ENCODE measurements at regions not wholly inside any gene's neighbourhood (a gene's known extent, or its start where the extent isn't known, plus 50 kb on each side); places are given as distances from the start of the nearest gene placed in this dataset.

DNA sequence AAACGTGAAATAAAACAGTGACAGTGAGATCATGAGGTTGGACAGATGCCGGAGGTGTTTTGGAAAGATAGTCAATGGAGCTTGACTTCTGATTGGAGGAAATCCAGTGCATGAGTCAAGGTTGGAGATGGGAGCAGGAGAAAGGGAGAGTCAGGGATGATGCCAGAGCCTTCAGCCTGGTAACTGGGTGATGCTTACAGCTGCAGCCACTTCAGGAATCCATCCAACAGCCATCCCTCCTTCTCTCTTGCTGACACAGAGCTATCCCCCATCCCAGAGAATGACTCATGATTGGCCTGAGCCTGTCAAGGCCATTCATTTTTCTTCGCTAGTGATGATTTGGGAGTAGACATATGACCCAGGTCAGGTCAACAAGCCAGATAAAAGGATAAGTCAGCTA is 112.8 kb downstream of the SAMD5 start:
- DNase-seq (ENCODE audit: low read depth) = peak; percentile 77

DNA sequence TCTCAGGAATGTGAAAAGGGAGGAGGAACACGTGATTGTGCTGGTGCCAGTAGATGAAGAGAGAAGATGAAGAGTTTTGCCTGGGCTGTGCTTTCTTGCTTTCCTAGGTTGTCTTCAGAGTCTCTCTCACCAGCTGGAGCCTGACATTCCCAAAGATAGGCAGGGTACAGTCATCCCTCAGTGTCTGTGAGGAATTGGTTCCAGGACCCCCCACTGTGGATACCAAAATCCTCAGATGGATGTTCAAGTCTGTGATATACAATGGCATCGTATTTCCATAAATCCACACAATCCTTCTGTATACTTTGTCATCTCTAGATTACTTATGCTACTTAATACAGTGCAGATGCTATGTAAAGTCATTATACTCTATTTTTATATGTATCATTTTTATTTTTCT is 113.5 kb downstream of the SAMD5 start:
- no peak for DNase-seq (ENCODE audit: low read depth)

DNA sequence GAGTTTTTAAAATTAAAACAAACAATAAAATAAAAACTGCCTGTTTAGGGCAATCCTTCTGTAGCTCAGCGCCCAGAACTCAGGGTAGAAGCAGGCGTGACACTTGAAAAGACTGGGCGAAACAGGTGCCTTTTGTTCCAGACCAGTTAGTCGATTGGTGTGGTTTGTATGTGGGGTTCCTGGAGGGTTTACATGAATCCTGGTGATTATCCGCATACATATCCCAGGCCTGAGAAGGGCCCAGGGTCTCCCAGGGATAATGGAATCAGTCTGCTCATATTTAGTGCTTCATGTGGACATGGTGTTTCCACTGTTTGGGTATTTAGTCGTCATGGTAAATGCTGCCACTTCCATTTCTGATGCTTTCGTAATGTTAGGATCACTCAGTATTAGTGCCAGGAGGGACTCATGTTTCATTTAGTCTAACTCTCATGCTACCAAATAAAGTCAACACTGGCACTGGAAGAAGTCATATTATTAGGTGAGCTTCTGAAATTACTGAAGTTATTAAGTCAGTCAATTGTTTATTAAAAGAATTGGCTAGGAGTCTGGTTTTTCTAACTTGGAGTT is 116.5 kb downstream of the SAMD5 start:
- DNase-seq (ENCODE audit: low read depth) = no peak

DNA sequence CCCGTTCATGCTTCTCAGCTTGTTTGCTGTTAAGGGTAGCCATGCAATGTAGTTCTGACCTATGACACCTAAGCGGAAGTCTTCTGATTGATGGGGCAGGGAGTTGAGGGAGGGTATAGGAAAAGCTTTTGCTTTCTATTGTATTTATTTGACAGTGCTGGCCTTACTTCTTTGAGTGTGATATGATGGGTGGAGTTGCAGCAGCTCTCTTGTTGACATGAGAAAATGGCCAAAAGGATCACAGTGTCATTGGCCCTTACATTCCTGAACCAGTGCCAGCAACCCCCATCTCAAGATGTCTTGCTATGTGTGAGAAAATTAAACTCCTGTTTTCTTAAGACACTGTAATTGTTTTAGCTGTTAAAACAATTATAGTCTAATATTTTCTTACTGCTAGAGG is 117.5 kb downstream of the SAMD5 start:
- DNase-seq (ENCODE audit: low read depth) = no peak

DNA sequence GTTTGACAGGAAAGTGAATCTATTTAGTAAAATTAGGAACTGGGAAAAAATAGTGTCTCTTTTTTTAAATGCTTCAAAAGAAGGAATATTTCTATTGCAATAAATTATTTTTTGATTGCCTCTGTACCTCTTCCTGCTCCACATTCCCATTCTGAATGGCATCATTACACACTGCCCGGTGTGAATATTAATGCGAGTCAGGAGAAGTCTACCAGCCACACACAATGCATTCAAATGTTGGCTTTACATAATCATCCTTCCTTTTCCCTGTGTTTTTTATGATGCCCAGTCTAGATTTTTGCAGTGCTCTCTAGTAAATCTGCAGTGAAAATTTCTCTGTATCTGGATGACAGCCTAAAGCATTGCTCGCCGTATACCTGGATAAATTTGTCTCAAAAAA is 118.9 kb downstream of the SAMD5 start:
- no peak for DNase-seq (ENCODE audit: low read depth)

GRCh38 chr6:147633191-147633590 is 124.7 kb downstream of the SAMD5 start:
- DNase-seq (ENCODE audit: low read depth) = no peak

DNA sequence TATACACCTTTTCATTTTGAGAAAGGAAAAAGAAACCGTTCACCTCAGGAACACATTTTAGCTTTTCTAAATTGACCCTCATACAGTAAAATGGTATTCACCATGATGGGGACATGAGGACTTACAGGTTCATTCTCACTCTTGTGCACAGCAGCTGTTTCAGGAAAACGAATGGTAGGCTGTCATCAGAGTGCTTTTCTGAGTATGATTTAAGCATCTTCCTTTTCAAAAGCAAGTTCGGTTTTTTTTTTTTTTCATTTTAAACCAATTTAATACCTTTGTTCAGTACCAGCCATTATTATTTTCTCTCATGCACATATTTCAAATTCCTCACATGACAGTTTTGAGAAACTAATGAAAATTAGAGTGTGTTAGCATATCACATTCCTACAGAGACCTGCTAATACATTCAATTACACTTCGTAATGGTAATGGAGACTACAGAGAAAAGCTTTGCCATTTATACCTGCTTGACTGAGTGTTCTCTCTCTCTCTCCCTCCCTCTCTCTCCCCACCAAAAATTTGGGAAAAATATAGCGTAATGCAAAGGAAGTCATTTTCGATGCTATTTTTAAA is 129.2 kb downstream of the SAMD5 start:
- DNase-seq (ENCODE audit: low read depth) = no peak

DNA sequence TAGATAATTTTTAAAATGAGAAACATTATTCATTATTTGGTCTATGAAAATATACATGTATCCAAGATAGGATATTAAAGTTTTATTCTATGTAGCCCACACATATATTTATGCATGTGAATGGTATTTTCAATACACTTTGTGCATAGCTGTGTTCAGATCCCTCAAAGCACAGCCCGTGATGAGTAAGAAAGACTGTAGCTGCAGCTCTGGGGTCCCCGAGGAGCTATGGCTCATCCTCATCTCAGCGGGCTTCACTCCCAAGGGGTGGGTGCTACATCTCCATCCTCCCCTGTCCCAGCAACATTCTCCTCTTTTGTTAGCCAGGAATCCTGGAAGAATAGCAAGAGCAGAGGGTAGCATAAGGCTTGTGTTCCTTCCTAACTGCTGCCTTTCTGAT is 130.8 kb downstream of the SAMD5 start:
- no peak for DNase-seq (ENCODE audit: low read depth)

DNA sequence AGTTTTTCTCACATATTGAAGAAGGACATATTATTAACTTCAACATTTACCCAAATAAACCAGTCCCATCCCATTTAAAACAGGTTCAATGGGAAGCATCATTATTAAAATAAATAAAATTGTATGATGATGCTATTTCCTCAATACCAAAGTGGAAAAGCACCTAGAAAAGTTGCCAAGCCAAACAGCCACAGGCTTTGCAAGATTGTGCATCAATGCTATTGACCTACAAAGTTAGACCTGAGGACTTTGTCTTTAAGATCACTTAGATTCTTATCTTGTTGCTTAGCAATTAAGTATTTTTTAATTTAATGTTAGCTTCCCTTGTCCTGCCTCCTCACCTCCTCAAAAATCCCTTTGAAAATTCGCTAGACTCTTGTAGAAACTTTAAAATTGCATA is 132.1 kb downstream of the SAMD5 start:
- DNase-seq (ENCODE audit: low read depth) = no peak

GRCh38 chr6:147641511-147641910 is 133.0 kb downstream of the SAMD5 start:
- DNase-seq (ENCODE audit: low read depth) = no peak

DNA sequence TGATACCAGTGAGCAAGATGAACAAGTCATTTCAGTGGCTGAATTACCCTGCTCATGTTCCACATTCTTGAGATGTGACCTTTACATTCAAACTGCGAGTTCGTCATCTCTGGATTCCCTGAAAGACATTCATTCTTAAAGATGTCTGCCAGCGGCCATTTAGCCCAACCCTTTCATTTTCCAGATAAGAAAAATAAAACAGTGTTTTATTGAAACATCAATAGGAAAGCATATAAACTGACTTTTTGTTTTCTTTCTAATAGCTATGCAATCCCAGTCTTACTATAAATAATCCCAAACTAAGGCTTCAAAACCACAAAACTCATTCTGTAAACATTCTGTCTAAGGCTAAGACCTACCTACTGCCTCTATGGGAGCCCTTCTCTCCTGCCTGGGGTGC is 134.0 kb downstream of the SAMD5 start:
- no peak for DNase-seq (ENCODE audit: low read depth)

DNA sequence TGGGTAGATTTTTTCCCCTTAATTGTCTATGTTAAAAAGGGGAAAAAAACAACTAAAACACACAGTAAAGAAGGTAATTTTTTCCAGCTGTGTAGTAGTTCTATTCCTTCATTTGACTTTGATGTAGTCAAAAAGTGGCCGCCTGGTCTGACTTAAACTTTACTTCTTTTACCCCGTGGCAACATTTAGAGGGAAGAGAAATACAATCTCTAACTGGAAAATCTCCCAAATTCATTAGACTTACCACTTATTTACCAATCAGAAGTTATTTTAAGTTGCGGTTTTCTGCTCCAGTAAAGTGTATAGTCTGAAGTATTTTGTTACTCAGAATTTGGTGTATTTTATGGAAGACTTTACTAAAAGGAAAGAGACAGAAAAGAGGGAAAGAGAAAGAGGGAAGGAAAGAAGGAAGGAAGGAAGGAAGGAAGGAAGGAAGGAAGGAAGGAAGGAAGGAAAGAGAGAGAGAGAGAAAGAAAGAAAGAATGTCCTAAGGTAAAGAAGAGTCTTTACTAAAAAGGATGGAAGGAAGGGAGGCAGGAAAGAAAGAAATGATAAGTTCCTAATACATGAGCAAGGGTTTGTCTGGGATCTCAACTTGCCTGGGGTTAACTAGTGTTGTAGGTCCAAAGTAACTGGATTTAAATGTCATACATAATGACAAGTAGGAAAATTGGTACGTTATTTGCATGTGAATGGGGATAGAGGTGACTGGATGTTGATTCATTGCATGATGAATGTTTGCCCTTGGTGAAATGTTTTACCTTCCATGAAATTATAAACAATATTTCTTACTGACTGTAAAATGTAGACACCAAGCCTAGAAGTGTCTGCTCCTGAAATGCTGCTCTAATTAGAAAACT is 135.1 kb downstream of the SAMD5 start:
- no peak for DNase-seq (ENCODE audit: low read depth)

DNA sequence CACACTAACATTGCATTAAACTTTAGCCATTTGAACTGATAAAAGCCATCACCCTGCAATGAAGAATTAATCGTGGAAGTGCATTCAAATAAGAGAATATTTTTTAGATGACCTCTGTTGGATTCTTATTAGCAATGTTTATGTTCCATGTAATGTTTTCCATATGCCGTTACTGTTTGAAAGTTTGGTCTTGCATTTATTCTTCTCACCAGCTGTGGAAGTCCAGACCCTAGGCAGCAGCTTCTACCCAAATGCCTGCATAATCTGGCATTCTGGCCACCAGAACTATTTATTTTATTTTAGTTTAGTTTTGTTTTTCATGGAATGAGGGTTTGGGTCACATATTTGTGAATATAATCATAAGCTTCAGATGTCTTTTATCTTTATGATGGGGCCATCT is 140.4 kb downstream of the SAMD5 start:
- no peak for DNase-seq (ENCODE audit: low read depth)

DNA sequence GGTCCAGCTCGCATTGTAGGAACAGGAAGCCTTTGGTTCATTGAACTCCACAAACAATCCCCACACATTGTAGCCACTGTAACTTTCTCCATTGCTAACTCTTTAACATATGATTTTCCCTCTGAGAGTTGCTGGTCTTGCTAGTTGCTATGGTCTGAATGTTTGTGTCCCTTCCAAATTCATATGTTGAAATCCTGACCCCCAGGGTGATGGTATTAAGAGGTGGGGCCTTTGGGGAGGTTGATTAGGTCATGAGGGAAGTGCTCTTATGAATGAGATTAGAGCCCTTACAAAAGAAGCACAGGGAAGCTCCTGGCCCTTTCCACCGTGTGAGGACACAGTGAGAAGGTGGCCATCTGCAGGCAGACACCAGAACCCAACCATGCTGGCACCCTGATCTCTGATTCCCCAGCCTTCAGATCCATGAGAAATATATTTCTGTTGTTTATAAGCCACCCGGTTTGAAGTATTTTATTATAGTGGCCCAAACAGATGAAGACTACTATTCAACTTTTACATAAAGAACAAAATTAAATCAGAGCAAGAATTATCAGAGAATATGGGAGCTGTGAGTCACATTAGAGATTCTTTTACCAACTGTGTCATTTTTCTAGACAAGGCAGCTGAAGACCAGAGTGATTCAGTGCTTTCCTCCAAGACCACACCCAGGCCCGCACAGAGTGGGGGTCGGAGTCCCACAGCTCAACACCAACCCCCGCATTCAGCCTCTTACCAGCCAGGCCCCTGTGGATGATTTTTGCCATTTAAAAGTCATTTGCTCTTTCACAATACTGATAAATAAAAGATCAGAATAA is 143.0 kb downstream of the SAMD5 start:
- peak; percentile 51 for DNase-seq (ENCODE audit: low read depth)

GRCh38 chr6:147653631-147654030 is 145.1 kb downstream of the SAMD5 start:
- no peak for DNase-seq (ENCODE audit: low read depth)

GRCh38 chr6:147654103-147654845 is 145.8 kb downstream of the SAMD5 start:
- no peak for DNase-seq (ENCODE audit: low read depth)

DNA sequence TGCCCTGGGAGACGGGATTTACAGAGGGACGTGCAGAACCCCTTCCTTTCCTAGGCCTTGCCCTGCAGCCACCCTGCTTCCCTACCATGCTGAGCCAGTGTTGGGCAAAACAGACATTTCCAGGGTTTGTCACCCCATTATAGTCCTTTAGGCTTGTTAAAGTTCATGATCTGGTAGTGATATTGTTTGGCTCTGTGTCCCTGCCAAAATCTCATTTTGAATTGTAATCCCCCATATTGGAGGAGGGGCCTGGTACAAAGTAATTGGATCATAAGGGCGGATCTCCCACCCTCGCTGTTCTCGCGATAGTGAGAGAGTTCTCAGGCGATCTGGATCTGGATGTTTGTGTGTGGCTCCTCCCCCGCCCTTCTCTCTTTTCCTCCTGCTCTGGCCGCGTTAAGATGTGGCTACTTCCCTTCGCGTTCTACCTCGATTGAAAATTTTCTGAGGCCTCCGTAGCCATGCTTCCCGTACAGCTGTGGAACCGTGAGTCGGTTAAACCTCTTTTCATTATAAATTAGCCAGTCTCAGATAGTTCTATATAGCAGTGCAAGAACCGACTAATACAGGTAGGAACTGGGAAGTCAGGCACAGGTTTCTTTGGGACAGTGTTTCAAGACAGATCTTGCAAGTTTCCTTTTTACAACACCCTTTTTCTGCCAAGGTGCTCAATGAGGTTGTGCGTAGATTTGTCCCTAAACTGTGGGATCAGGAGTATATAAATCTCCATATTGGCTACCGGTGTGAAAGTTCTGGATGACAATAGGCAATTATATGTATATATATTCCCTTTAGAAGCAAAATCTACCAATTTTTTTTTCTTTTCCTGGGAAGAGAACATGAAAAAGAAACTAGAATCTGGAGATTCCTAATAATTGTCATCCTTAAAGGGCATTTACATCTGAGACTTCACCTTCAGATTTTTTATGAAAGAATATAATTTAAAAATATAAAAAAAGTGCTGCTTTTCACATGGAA is 152.1 kb downstream of the SAMD5 start:
- peak; percentile 81 for DNase-seq (ENCODE audit: low read depth)

DNA sequence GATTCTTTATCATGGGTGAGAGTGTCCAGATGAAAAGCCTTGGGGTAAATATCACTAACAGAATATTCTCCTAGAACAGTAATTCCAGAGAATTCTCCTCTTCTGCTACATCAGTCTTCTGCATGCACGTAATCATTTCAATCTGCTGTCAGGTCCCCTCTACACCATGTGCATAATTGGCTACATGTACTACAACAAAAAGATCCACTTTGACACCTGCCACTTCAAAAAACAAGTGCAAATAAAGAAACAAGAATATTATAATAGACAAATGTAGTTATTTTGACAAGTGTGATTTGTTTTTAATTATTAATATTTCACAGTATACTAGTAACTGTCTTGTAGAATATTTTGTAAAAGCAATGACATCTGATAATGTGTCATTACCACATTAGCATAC is 154.2 kb downstream of the SAMD5 start:
- DNase-seq (ENCODE audit: low read depth) = no peak

DNA sequence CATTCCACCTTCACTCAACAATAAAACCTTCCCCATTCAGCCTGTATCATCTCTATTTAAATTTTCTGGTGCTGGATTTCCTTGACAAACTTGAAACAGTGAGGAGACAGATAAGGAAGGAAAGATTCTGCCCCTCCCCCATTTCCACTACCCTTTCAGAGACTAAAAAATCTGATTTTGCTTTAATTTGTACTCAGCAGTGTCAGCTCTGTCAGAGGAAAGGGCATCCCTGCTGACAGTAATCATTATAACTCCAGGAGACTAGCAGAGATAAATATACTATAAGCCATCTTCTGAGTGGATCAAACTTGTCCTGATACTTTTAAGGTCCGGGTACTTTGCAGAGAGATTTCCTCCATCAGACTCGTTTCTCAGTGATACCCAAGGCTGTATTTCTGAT is 155.6 kb downstream of the SAMD5 start:
- DNase-seq (ENCODE audit: low read depth) = no peak

- no peak for DNase-seq (ENCODE audit: low read depth)
These were observed 157.8 kb downstream of the SAMD5 start for GRCh38 chr6:147666255-147666654.
